ENCODE measurements at regions not wholly inside any gene's neighbourhood (a gene's known extent, or its start where the extent isn't known, plus 50 kb on each side); places are given as distances from the start of the nearest gene placed in this dataset.
A peak's percentile ranks its signal among the peaks of the same experiment; 100 is the strongest.
"Not testable (repeated sequence)": the region's sequence is repeated elsewhere in the genome, so short reads cannot be mapped to it uniquely, and the experiment has no call there.

DNA sequence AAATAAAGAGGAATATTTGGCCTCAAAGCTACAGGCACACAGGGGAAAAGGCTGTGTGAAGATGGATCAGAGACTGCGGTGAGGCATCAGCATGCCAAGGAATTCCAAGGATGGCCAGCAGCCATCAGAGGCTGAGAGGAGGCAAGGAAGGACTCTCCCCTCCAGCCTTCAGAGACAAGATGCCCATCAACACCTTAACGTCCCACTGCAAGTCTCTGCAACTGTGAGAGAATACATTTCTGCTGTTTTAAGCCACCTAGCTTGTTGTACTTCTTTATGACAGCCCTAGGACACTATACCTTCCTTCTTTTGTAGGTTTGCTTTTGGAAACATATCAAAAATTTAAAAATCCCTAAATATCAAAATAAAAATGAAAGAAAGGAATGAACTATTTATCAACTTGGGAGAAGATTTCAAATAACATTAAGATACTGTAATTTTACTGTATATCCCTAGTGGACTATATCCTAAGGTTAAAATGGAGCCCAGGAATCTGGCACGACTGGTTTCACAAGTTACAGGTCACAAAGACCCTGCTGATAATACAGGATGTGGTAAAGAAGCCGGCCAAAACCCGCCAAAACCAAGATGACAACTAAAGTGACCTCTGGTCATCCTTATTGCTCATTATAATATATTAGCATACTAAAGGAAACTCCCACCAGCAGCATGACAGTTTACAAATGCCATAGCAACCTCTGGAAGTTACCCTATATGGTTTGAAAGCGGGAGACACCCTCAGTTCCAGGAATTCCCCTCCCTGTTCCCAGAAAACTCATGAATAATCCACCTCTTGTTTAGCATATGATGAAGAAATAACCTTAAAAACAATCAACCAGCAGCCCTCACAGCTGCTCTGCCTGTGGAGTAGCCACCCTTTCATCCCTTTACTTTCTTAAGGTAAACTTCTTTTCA, 185.2 kb downstream of the AVL9 start:
- DNase-seq: peak; percentile 44

- DNase-seq: no peak
Measured at GRCh38 chr7:32679192-32679591, 183.9 kb downstream of the AVL9 start.

DNA sequence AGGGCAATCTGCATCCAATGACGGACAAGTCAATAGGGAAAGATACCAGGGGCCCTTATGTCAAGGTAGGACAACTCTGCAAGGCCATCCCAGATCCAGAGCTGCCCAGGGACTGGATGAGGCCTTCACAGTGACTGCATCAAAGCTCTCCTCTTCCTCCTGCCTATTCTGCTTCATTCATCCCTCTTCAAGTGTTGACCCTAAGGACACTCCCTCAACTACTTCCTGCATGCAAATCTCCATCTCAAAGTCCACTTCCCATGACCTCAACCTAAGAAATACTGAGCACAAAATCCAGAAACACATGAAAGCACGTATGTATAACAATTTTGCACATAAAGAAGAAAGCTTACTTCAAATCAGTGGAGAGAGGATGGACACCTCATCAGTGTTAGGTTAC, 182.3 kb downstream of the AVL9 start:
- no peak for DNase-seq

DNA sequence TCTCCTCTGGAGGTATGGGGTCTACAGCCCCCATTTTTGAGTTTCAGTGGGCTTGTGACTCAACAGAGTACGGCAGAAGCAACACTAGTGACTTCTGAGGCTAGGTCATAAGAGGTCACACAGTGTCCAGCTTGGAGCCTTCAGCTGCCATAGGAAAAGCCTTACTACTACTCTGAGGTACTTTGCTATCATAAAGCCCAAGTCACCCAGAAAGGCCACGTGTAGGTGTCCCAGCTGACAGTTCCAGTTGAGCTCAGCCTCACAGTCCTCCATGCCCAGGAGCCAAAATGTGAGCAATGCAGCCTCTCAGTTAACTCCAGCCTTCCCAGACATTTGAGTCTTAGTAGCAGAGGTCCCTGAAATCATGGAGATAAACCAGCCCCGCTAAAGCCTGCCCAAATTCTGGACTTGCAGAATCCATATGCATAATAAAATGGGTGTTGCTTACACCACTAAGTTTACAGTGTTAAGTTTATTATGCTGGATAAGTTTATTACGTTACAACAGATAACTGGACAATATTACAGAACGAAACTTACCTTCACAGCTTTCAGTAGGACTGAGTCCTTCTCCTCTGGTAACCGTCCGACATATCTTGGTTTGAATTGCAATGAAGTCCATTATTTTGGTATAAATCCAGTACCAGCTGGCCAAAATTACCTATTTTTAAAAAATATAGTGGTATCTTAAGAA, 181.1 kb downstream of the AVL9 start:
- DNase-seq: no peak

DNA sequence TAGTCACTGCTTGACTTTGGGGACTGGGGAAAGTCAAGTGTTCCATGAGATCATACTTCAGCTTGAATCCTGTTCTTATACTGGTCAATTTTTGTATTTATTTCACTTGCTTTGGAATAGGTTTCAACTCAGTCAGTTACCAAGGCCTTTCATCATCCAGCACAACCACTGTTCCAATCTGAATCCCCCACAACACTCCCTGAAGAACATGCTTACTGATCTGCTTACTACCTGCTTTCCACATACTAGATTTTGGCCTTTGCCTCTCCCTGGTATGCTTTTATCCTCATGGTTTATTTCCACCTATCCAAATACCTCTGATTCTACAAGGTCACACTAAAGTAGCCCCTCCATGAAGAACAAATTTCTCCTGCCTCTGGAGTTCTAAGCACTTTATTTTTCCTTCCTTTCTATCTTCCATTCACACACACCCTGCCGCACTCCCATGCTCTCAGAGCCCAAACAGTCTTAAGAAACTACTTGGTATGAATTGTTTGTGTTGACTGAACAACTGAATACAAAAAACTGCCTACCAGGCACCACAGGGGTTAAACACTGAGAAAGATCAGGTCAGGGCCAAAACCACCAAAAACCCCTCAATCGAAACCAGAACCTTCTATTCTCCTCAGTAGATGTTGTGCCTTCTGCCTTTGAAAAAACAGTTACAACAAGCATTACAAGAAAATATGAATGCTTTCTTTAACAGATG, 178.1 kb downstream of the AVL9 start:
- DNase-seq: no peak

DNA sequence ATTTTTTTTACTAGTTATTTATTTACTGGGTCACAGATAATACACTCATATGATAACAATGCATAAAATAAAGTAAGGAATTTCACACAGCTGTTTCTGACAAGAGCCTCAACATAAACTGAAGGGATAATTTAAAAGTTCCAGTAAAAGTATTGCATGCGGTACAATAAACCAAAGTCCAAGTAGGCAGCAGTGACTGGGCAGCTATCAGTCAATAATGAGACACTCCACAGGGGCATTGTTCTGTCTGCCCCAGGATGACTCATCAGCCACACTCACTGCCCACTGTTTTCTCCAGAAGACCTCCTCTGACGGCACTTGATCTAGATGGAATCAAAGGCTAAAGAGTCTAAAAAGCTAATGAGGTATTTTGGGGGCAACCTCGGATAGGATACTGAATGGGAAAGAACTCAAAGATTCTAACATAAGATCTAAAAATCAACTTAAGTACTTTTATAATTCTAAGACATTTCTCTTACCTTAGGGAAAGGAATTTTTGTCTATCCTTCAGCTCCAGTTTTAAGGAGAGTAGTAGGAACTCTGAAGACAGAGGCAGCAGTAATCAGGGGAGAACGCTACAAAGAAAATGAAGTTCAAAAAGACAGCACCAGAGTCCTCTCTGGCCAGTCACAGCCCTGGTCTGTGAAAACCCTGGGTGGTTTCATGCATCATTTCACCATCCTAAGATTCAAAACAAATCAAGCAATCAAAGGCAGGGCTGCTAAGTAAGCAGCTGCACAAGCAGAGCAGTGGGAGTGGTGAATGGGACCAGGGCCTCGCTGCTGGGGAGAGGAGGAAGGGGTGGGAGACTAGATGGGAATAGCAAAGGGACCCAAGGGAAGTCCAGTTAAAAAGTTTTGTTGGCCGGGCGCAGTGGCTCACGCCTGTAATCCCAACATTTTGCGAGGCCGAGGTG, 175.1 kb downstream of the AVL9 start:
- peak; percentile 31 for DNase-seq

- peak; percentile 19 for DNase-seq
Measured at GRCh38 chr7:32669173-32669870, 174.0 kb downstream of the AVL9 start.

DNA sequence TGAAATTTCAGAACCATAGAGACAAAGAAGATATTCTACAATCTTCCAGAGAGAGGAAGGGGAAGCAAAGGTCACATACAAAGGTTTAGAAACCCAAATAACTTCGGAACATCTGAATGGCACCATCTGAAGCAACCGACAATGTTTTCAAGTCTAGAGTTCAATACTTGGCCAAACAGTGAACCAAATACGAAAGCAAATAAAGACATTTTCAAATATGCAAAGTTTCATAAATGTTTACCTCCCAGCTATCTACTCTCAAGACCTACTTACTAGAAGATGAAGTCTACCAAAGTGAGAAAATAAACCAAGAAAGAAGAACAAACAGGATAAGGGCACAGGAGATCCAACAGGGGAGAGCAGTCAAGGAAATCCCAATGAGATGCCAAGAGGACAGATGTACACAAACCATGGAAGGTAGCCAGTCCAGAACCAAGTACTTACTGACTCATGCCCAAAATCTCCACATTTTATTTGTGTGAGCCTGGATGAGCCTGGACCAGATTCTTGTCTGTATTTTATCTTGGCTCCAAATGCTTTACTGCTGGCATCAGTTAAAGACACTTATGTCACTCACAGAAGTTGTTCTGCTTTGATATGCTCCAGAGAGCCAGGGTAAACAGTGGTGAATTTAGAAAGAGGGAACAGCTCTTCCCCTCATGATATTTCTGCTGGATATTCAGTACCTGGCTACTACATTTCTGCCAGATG, 173.3 kb downstream of the AVL9 start:
- DNase-seq: not testable (repeated sequence)

DNA sequence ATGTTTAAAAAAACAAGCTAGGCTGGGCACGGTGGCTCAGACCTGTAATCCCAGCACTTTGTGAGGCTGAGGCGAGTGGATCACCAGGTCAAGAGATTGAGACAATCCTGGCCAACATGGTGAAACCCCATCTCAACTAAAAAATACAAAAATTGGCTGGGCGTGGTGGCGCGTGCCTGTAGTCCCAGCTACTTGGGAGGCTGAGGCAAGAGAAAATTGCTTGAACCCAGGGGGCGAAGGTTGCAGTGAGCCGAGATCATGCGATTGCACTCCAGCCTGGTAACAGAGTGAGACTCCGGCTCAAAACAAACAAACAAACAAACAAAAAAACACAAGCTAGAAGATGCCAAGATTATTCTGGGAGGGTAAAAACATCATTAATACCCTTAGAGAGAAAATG, 172.3 kb downstream of the AVL9 start:
- not testable (repeated sequence) for DNase-seq

- DNase-seq: not testable (repeated sequence)
Measured at GRCh38 chr7:32663805-32664211, 168.5 kb downstream of the AVL9 start.

DNA sequence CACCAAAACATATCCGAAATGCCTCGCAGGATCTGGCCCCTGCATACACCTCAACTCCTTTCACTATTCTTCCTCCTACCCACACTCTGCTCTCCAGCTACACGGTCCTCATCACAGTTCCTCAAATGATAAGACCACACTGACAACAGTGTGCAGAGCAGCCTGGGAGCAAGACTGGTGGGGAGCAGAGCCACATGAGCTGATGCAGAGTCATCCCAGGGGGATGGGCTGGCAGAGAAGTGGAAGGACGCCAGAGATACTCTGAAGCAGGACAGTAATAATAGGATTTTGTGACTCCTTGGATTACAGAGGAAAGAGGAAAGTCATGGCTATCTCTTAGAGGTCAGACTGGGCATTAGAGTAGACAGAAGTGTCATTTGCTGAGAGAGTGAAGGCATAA, 167.2 kb downstream of the AVL9 start:
- DNase-seq: not testable (repeated sequence)

DNA sequence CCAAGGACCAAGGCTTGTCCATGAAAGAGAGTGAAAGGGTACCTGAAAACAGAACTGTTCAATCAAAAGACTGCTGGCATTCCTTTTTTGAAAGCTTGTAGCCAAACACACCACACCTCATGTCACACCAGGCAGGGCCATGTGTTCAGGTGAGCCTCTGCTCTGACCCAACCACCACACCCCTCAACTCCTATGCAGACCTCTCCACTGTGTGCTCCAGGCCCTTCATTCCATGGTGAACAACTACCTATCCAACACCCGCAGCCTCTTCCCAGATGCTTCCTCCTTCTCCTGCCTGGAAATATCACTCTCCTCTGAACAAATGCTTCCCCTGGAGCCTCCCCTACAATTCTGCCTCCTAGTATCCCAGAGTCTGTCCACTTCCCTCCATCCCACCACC, 166.6 kb downstream of the AVL9 start:
- no peak for DNase-seq

- DNase-seq: no peak
Measured at GRCh38 chr7:32661501-32661900, 166.2 kb downstream of the AVL9 start.

GRCh38 chr7:32660936-32661335, 165.6 kb downstream of the AVL9 start:
- no peak for DNase-seq

DNA sequence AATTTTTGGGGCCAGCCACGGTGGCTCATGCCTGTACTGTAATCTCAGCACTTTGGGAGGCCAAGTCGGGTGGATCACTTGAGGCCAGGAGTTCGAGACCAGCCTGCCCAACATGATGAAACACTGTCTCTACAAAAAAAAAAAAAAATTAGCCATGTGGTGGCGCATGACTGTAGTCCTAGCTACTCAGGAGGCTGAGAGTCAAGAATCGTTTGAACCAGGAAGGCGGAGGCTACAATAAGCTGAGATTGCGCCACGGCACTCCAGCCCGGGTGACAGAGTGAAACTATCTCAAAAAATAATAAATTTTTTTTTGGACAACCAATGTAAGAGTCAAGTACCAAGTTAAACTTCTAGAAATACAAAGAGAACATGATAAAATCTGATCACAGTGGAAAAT, 164.6 kb downstream of the AVL9 start:
- no peak for DNase-seq

DNA sequence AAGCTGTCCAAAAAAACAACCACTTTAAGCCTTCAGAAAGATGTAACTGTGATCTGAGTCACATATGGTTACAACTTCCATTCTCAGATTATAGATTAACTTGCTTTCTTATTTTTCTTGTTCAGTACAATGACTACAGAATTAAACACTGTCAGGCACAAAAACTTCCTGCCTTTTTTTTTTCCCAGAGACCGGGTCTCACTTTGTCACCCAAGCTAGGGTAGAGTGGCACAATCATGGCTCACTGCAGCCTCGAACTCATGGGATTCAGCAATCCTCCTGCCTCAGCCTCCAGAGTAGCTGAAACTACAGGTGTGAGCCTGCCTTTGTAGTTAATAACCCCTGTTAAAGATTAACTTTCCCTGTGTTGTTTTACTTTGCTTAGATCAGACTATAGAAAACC, 163.2 kb downstream of the AVL9 start:
- no peak for DNase-seq

- no peak for DNase-seq
Measured at GRCh38 chr7:32658034-32658433, 162.7 kb downstream of the AVL9 start.

- not testable (repeated sequence) for DNase-seq
Measured at GRCh38 chr7:32654549-32654948, 159.3 kb downstream of the AVL9 start.

- DNase-seq: not testable (repeated sequence)
Measured at GRCh38 chr7:32650356-32650755, 155.1 kb downstream of the AVL9 start.

- DNase-seq: no peak
Measured at GRCh38 chr7:32648408-32649156, 153.3 kb downstream of the AVL9 start.

Measured in NCI-H510A (cell line).